A673 (cell line): ENCODE measurements at regions not wholly inside any gene's neighbourhood (a gene's known extent, or its start where the extent isn't known, plus 50 kb on each side); places are given as distances from the start of the nearest gene placed in this dataset.

Source experiments
- BruUV-seq: library from RNA; stranded (reverse); fragments of 400-500 nt; replicated peaks from 2 replicates; lab custom pipeline; 2021; lab: Mats Ljungman, UMichigan
- CTCF ChIA-PET: fragments of 300-600 bp; sonication (Branson Sonifier 250); formaldehyde crosslinking; loops from one replicate; lab custom pipeline; 2022; ENCODE audit warnings: antibody characterized with exemption; lab: Charles Lee
- POLR2A ChIA-PET: fragments of 300-600 bp; sonication (Branson Sonifier 250); formaldehyde crosslinking; loops from one replicate; lab custom pipeline; 2022; ENCODE audit warnings: antibody characterized with exemption; ENCODE audit not compliant: low non-redundant PET; lab: Charles Lee
- DNase-seq: peaks from one replicate; pipeline ENCODE4 v3.0.0-alpha.2; 2015; ENCODE audit warnings: low spot score
- H3K27ac ChIP-seq: fragments of 200-600 bp; sonication (generic); 2 replicates; pipeline ENCODE4 v1.5.1; 2016; ENCODE audit warnings: mixed run types, low read depth, mild to moderate bottlenecking, mixed read lengths, antibody characterized with exemption, low read length; ENCODE audit not compliant: poor library complexity, severe bottlenecking
- H3K27me3 ChIP-seq: fragments of 200-600 bp; sonication (generic); replicated peaks from 2 replicates; pipeline ENCODE4 v1.6.1; 2017; ENCODE audit warnings: mixed run types, low read depth, mild to moderate bottlenecking, mixed read lengths, antibody characterized with exemption, low read length; ENCODE audit not compliant: insufficient read depth, poor library complexity
- H3K36me3 ChIP-seq: fragments of 200-600 bp; sonication (generic); 2 replicates; pipeline ENCODE4 v1.6.1; 2016; ENCODE audit warnings: mixed run types, mild to moderate bottlenecking, mixed read lengths, antibody characterized with exemption, low read length; ENCODE audit not compliant: insufficient read depth, poor library complexity, severe bottlenecking
- H3K4me1 ChIP-seq: fragments of 200-600 bp; sonication (generic); 2 replicates; pipeline ENCODE4 v1.6.1; 2017; ENCODE audit warnings: mixed run types, mild to moderate bottlenecking, mixed read lengths, antibody characterized with exemption, low read length; ENCODE audit not compliant: insufficient read depth, poor library complexity, severe bottlenecking
- H3K4me3 ChIP-seq: fragments of 200-600 bp; sonication (generic); 2 replicates; pipeline ENCODE4 v1.5.1; 2016; ENCODE audit warnings: low read depth, mixed run types, mild to moderate bottlenecking, mixed read lengths, low read length; ENCODE audit not compliant: poor library complexity, severe bottlenecking
- H3K9me3 ChIP-seq: fragments of 200-600 bp; sonication (generic); 2 replicates; pipeline ENCODE4 v1.6.1; 2016; ENCODE audit warnings: mixed run types, low read depth, mild to moderate bottlenecking, mixed read lengths, antibody characterized with exemption, low read length; ENCODE audit not compliant: poor library complexity, severe bottlenecking
- EZH2 ChIP-seq: fragments of 200-600 bp; sonication (generic); IDR thresholded peaks from 2 replicates; pipeline ENCODE4 v1.6.1; 2017; ENCODE audit warnings: borderline replicate concordance, low read depth, mild to moderate bottlenecking, mixed read lengths, antibody characterized with exemption, low read length; ENCODE audit not compliant: poor library complexity, severe bottlenecking
- intact Hi-C: fragments of 100-400 bp; cut with micrococcal nuclease; formaldehyde crosslinking; loops from one replicate; pipeline ENCODE4 v1.10.0; 2022; ENCODE audit not compliant: unreplicated experiment
- TF ChIP-seq, protein P1 (sequence below): fragments of 300-800, 200-600 bp; sonication (generic); conservative IDR thresholded peaks from 2 replicates; pipeline ENCODE4 v1.5.1; 2017; ENCODE audit warnings: low read depth, mild to moderate bottlenecking, antibody characterized with exemption, low read length, moderate library complexity, mixed read lengths

DNA sequence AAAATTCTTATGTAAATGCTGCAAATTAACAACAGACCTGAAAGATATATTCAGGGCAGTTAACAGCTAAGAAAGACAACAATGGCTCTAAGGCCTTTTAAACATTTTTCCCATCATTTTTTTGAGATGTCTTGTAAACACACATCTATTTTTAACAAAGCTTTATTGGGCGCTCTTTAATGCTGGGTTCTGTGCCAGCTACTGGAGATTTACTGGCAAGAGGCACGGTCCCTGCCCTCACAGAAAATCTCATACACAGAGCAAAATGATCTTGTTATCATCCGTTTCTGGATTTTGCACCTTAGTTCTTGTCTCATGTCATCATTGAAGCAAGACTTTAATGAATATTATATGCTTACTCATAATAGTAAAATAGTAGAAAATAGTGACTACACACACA is 1022.3 kb upstream of the WWC1 start:
- ChIA-PET CTCF (no interaction called here), POLR2A (no interaction called here)
- no peaks in the 10 kb centered on the region for H3K4me1 ChIP-seq
- no peak overlapping the region for H3K27ac ChIP-seq
- no peak overlapping the region for H3K4me3 ChIP-seq
- no peaks in the 10 kb centered on the region for H3K9me3 ChIP-seq
- intact Hi-C loops: no loop called here
- BruUV-seq: no TSS peak
- H3K27me3 ChIP-seq: no peaks in the 10 kb centered on the region
- no peaks in the 10 kb centered on the region for H3K36me3 ChIP-seq
- no peak for DNase-seq
- TF ChIP-seq, protein P1, sequence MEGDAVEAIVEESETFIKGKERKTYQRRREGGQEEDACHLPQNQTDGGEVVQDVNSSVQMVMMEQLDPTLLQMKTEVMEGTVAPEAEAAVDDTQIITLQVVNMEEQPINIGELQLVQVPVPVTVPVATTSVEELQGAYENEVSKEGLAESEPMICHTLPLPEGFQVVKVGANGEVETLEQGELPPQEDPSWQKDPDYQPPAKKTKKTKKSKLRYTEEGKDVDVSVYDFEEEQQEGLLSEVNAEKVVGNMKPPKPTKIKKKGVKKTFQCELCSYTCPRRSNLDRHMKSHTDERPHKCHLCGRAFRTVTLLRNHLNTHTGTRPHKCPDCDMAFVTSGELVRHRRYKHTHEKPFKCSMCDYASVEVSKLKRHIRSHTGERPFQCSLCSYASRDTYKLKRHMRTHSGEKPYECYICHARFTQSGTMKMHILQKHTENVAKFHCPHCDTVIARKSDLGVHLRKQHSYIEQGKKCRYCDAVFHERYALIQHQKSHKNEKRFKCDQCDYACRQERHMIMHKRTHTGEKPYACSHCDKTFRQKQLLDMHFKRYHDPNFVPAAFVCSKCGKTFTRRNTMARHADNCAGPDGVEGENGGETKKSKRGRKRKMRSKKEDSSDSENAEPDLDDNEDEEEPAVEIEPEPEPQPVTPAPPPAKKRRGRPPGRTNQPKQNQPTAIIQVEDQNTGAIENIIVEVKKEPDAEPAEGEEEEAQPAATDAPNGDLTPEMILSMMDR: no peak
- TF ChIP-seq EZH2: no peak

DNA sequence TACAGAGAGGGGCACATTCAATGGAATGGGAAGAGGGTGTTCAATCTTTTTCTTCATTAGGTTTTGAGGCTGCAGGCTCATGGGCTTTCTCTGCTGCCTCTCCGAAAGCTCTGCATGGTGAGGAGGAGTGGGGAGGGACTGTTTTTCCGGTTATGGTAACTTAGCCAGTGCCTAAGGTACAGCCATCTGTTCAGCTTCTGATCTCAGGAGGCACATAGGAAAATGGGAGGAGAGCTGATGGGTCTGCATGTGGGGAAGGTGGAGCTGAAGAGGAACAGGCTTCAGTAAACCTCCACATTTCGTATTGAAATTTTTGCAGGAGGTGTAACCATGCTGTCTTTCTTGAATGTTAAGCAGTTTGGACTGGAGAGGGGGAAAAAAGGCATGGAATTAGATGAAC is 1020.4 kb upstream of the WWC1 start:
- Histone ChIP-seq H3K4me1 (no peaks in the 10 kb centered on the region), H3K27me3 (no peaks in the 10 kb centered on the region), H3K27ac (no peak overlapping the region), H3K4me3 (no peak overlapping the region), H3K36me3 (no peaks in the 10 kb centered on the region), H3K9me3 (no peaks in the 10 kb centered on the region)
- TF ChIP-seq, protein P1: no peak
- no peak for TF ChIP-seq EZH2
- intact Hi-C loops: no loop called here
- no peak for DNase-seq
- ChIA-PET POLR2A (no interaction called here), CTCF (no interaction called here)
- BruUV-seq: no TSS peak

DNA sequence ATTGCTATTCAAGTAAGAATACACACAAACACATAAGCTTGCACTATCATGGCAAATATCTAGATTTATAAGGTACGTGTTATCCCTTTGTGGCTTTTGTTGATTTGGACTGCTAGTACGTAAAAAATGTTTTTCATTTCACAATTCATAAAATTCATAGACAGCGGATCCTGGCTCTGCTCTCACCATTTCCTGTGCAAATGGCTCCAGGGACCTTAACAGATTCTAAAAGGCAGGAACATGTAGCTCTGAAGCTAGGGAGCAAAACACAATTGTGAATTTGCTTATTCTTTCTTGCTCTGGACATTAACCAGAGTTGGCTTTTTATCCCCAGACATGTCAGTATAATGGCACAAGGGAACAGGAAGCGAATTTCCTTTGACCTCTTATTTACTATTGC is 1019.9 kb upstream of the WWC1 start:
- ChIA-PET CTCF (no interaction called here), POLR2A (no interaction called here)
- TF ChIP-seq, protein P1: no peak
- no peak for TF ChIP-seq EZH2
- no peak for DNase-seq
- H3K4me3 ChIP-seq: no peak overlapping the region
- BruUV-seq: no TSS peak
- no peaks in the 10 kb centered on the region for H3K9me3 ChIP-seq
- H3K27ac ChIP-seq: no peak overlapping the region
- intact Hi-C loops: no loop called here
- H3K4me1 ChIP-seq: no peaks in the 10 kb centered on the region
- H3K36me3 ChIP-seq: no peaks in the 10 kb centered on the region
- H3K27me3 ChIP-seq: no peaks in the 10 kb centered on the region
